GM18907 (cell line): ENCODE measurements at regions not wholly inside any gene's neighbourhood (a gene's known extent, or its start where the extent isn't known, plus 50 kb on each side); places are given as distances from the start of the nearest gene placed in this dataset.
"Not testable (repeated sequence)": the region's sequence is repeated elsewhere in the genome, so short reads cannot be mapped to it uniquely, and the experiment has no call there.

Experiments used
- ATAC-seq: cut with Tn5 transposase; IDR thresholded peaks from one replicate; pipeline ENCODE4 v1.9.1; 2021; ENCODE audit warnings: mild to moderate bottlenecking, moderate library complexity; ENCODE audit not compliant: unreplicated experiment

- ATAC-seq, result not testable (repeated sequence)
Measured at GRCh38 chr6:44017307-44017706, 109.9 kb downstream of the MRPL14 start.

DNA sequence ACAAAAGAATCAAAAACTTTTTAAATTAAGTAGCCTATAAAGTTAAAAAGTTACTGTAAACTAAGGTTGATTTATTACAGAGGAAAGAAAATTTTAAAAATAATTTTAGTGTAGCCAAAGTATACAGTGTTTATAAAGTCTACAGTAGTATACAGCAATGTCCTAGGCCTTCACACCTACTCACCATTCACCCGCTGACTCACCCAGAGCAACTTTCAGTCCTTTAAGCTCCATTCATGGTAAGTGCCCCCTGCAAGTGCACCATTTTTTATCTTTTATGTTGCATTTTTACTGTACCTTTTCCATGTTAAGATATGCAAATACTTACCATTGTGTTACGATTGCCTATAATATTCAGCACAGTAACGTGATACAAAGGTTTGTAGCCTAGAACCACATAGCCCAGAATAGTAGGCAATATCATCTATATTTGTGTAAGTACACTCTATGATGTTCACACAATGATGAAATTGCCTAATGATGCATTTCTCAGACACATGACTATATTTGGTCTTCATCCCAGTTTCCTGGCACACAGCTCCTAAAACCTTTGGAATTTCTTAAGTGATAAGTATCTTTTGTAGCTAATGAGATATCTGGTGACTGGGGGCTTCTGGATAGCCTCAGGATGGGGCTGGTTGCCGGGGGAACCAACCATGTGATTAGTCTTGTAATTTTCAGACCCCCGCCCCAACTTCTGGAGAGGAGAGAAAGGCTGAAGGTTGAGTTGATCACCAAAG, 111.0 kb downstream of the MRPL14 start:
- ATAC-seq, result no peak

DNA sequence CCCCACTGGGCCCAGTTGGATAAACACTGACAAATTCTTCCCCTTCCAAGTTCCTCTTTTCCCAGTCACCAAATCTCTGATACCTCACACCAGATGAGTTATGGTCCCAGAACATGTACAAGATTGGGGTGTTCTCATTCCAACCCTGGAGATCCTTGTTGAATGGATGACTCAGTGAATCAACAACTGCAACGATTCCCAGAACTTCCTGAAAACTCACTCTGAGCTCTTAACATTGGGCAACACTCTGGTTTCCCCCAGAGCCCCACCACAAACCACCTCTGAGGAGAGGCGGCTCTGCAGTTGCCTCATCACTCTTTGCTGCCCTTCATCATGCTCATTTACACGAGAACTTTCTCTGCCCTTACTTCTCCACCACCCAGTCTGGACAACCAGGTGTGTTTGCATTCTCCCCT, 115.2 kb downstream of the MRPL14 start:
- no peak for ATAC-seq

- ATAC-seq, result no peak
Measured at GRCh38 chr6:44011350-44011920, 115.8 kb downstream of the MRPL14 start.

GRCh38 chr6:44010411-44011349, 116.6 kb downstream of the MRPL14 start:
- ATAC-seq, result no peak

DNA sequence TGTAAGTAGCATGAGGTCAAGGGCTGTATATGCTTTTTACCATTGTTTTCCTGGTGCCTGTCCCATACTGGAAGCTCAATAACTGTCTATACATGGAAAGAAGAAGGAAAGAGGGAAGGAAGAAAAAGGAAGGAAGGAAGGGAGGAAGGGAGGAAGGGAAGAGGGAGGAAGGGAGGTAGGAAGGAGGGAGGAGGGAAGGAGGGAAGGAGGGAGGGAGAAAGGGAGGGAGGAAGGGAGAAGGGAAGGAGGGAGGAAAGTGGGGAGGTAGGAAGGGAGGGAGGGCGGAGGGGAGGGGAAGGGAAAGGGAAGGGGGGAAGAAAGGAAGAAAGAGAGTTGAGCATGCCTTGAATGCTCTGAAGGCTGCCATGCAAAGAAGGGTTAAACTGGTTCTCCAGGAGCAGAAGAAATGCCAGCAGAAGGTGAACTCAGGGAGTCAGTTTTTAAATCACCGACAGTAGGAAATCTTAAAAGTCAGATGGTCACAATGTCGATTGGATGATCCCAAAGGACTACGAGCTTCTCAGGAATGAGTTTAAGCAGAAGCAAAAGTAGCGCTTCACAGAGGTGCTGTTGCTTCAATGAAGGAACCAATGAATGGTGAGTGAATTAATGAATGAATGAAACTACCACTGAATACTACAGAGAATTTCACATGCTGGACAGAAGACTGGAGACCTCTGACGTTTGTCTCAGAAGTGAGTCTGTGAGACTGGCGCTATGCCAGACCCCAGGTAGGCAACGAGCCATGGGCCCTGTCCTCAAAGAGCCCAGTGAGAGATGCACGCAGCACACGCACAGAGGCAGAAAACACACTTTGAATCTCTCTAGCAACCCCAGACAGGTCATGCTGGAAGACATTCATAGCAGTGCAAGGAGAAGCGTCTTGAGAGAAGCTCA, 117.6 kb downstream of the MRPL14 start:
- no peak for ATAC-seq

DNA sequence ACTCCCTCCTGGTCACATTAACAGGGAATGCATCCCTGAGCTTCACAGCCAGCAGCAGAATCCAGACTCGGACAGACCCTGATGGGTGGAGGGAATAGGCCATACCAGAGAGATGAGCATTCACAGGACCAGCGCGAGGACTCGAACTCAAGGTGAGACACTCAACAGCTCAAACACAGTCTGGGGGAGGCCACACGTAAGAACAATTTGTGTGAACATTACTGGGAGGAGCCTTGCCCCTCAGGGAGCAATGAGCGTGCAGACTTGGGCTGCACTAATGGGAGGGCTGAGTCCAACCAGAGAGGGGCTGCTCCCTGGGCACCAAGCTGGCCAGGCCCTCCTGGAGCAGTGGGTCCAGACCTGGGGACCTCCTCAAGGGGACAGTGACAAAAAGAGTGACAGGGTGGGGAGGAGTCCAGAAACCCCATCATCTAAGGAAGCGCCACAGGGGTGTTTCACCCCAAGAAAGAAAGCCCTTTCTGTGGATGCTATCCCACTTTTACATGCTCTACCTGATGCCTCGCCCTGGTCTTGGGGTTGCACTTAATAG, 118.4 kb downstream of the MRPL14 start:
- ATAC-seq, result no peak

DNA sequence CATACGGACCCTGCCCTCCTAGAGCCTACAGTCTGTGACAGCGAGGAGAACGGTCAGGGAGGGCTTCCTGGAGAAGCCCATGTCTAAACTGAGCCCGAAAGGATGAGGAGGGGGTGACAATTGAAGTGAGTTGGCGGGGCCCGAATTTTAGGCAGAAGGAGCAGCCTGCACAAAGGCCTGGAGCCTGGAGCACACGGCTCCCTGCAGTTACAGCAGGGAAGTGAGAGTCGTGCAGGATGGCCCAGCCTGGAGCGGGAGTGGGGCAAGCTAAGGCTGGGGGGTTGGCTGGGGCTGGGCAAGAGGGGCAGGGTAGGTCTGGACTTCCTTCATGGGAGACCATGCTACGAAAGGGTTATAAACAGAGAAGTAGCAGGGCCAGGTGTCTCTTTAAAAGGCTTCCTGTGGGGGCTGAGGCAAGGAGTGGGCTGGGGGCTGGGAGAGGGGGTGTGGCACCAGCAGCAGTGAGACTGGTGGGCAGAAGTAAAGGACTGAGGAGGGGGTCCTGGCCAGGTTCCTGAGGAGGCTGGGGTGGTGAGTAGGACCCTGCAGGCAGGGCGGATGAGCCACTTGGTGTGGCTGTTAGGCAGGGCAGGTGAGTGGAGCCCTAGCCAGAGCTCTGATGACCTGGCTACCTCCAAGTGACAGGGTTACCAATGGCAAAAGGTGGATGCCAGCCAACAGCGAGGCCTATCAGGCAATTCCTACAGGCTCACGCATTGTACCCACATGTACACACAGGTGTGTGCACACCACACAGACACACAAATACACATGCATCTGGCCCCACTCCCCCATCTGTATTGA, 119.2 kb downstream of the MRPL14 start:
- ATAC-seq, result no peak

- ATAC-seq, result no peak
Measured at GRCh38 chr6:44006872-44007303, 120.4 kb downstream of the MRPL14 start.

DNA sequence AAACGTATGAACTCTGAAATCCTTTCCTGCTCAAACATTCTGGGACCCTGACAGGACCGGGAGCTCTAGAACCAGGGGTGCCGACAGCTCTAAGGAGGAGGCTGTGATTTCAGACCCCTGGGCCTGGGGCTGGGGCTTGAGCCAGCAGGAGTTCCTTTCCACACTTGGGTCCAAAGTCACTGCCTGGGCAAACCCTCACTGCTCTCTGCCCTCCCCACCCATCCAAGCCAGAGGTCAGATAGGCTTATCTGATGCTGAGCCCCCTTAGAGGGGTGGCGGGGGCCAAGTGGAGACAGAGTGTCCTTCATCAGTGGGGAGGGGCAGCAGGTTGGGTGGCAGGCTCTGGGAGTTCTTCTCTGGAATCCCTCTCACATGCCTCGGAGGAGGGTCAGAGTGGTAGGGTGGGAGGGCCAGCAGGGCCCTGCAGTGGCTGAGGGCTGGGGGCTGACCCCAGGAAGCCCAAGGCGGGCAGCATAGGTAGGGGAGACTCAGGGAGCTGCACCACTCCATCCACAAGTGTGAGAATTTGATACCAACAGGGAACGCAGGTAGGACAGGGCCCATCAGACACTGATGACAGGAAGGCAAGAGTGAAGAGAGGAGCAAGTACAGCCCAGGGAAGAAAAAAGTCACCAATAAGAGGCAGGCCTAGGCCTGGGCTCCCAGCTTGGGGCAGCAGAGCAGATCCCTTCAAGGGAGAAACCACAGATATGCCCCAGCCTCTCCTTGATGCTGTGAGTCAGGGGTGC, 121.0 kb downstream of the MRPL14 start:
- no peak for ATAC-seq

DNA sequence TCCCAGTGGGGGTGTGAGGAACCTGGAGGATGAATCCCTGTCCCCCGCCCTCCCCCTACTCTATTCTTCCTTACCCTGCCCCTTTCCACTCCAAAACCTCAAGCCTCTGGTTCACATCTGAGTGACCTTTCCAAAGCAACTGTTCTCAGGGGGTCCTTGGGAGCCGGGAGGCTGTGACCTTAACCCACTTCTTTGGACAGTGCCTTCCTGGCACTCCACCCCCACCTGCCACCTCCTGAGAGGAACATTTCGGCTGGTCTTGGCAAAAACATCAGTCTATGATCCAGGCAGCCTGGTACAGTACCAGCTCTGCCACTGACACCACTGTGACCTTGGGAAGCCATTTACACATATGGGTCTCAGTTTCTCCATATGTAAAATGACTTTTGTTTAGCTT, 121.7 kb downstream of the MRPL14 start:
- ATAC-seq, result no peak

- no peak for ATAC-seq
Measured at GRCh38 chr6:44004625-44005506, 122.4 kb downstream of the MRPL14 start.

DNA sequence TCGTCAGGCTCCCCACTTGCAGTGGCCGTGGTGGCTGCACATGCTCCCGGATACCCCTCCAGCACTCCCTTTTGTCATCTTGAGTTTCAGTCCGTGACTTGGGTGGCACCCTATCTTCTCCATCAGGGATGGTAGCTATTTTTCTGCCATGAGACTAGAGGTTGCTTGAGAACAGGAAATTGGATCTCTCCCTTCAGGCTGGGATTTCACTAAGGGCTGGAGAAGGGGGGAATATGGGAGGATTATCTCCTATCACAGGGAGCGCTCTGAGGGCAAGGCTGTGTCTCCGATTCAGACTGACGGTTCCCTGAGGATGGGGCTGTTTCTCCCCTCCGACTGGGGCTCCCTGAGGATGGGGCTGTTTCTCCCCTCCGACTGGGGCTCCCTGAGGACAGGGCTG, 123.1 kb downstream of the MRPL14 start:
- no peak for ATAC-seq

DNA sequence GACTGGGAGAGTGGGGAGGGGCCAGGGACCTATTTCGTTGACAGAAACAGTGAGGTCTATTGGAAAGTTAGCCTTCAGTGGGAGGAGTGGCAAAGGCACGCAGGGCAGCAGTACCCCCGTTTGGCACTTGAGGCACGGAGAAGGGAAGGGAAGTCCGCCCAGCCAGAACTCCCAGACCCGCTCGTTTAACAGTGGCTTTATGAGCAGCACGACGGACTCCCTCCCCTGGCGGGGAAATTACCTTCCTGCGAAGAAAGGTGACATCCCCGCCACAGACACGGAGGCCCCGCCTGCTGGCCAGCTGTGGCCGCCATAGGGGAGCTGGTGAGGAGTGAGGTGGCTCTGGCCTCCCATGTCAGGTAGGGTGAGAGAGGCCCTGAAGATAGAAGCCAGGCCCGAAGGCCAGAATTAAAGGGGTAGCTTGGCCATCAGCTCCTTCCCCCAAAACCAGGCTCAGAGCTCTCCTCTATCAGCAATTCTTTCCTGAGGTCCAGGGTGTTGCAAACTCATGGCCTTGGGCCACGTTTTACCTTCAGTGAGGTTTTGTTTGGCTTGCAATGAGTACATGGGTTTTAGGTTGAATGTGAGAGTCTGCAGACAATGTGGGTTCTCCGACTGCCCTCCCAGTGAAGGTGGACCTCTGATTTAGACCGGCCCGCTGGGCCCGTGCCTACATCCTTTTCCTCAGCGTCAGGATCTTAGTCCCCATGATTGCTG, 123.7 kb downstream of the MRPL14 start:
- ATAC-seq, result no peak

DNA sequence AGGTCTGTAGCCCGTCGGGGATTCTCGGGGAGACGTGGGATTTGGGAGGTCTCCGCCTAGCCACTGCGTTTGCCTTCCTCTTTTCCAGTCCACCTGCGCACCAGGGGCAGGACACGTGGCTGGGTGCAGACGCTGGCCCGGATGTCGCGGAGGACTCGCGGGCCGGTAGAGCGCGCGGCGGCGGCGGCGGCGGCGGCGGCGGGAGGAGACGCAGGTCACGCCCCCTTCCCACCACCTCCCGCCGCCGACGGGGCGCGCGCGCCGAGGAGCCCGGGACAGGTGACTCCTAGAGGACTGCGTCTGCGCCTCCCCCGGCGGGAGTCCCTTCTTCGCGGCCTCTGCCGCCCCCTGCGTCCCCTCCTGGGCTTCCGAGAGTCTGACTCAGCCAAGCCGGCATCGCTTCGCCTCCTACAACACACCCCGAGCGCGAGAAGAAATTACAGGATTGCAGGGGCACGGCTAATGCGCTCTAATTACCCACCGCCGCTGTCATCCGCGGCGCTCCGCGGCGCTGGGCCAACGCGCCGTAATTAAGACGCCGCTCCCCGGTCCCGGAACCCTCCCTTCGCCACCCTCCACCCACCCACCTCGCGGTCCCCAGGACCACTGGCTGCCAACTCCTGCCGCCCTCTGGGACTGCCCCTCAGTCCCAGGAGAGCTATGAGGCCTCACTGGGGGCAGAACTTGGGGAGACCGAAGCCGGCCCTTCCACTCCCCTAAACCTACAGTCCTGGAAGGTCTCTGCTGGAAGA, 124.5 kb downstream of the MRPL14 start:
- ATAC-seq, result no peak

- ATAC-seq, result no peak
Measured at GRCh38 chr6:44002067-44002592, 125.1 kb downstream of the MRPL14 start.
